Glomerular visceral epithelial cell (primary cell): ENCODE measurements at regions not wholly inside any gene's neighbourhood (a gene's known extent, or its start where the extent isn't known, plus 50 kb on each side); places are given as distances from the start of the nearest gene placed in this dataset.

Experiments
- DNase-seq: peaks from one replicate; pipeline ENCODE4 v3.0.0-alpha.2; 2016; ENCODE audit errors: extremely low spot score

GRCh38 chr9:79140751-79141150 is 431.0 kb upstream of the TLE4 start:
- no peak for DNase-seq

DNA sequence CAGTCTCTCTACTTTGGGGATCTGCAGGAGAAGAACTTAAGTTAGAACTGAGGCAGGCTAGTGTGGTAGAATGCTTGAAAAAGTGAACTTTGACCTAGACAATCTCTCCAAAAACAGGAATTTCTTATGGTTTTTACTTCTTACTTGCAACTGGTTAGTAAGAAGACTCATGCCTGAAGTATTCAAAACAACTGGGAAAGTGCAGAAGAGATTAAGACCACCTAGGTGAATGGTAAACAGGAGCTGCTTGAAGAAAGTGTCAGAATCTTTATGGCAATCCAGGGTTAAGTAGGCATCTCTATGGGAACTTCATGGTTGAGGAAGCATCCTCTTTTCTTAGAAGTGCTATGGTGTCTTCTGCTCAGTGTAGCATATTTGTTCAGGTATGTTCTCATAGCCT is 428.6 kb upstream of the TLE4 start:
- no peak for DNase-seq

DNA sequence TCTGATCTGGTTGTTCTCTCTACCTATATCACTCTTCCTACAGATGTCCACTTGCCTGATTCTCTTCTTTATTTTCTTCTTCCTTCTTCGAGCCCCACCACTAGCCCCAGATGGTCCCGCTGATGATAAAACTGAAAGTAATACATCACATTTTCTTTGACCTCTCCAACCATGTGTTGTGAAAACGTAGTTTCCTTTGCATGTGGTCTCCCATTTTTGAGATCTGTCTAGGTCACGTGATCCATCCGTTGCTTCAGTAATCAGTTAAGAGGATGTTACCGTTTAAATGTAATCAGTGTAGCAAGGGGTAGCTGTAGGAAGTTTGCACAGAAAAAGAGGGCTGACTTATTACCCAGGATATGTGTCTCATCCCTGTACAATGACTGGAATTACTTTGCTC is 426.3 kb upstream of the TLE4 start:
- DNase-seq = no peak

DNA sequence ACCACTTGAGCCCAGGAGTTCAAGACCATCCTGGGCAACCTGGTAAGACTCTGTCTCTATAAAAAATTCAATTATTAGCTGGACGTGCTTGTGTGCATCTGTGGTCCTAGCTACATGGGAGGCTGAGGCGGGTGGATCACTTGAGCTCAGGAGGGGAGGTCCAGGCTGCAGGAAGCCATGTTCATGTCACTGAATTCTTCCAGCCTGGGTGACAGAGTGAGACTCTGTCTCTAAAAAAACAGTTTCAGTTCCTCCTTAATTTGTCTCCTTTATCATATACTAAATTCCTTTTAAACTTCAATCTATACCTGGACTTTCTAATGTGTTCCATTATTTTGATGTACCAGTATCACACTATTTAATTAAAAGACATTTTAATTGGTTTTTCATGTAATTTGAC is 422.2 kb upstream of the TLE4 start:
- no peak for DNase-seq

DNA sequence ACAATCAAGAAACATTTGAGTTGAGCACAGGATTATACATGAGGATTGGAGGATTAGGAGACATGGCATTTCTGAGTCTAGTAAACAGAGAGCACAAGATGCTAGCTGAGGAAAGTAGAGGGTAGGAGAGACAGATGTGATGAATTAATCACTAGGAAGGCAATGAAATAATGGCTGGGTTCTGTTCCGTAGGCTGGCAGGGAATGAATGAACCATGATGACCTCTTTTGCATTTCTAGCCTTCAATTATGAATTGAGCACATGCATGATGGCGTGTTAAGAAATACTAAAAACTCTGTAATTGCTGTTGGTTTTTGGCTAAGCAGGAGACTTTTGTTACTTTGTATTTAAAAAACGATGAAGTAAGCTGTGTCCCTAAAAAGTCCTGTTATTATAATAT is 420.0 kb upstream of the TLE4 start:
- no peak for DNase-seq

DNA sequence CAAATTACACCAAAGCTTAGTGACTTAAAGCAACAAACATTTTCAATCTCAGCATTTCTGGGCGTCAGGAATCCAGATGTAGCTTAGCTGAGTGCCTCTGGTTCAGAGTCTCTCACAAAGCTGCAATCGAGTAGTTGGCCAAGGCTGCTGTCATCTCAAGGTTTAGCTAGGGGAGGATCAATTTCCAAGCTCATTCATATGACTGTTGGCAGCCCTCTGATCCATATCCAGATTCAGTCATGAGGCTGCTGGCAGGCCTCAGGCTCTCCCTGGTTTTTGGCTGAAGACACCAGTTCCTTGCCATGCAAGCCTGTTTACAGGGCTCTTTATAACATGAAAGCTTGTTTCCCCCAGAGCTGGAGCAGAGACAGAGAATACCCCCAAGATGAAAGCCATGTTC is 419.5 kb upstream of the TLE4 start:
- no peak for DNase-seq

DNA sequence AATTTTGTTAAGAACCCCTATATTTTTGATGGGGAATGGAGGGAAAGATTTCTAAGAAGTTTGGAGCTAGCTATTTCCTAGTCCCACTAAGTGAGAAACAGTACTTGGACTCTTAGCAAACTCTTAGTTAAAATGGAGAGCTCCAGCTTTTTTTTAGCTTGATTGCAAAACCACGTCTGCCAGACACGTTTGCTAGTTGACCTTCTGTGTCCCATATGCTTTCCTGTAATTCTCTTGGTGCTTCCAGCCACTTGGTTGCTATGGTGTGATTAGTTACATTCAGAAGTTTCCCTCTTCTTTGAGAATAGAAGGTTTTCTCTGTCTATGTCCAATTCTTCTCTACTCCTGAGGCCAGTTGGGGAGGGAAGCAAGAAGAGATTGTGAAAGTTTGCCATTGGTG is 417.0 kb upstream of the TLE4 start:
- DNase-seq = no peak

GRCh38 chr9:79155308-79155707 is 416.5 kb upstream of the TLE4 start:
- DNase-seq = no peak

- no peak for DNase-seq
Measured at GRCh38 chr9:79163544-79163943, 408.2 kb upstream of the TLE4 start.

DNA sequence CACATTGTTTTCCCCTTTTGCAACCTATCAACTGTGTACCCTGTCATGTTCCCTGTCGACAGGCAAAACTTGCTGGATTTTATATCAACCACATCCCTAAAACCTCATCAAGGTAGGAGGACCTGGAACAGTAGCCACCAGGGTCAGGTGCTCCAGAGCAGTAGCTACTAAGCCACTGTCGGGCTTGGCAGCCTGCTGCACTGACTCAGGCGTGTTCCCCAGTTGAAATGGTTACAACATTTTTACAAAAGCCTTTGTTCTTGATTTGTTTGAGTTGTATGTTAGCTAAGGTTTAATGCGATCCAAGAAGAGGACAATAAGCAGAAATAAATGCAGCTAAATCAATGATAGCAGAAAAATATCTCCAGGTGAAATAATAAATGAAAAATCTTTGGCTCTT is 407.4 kb upstream of the TLE4 start:
- DNase-seq = no peak

DNA sequence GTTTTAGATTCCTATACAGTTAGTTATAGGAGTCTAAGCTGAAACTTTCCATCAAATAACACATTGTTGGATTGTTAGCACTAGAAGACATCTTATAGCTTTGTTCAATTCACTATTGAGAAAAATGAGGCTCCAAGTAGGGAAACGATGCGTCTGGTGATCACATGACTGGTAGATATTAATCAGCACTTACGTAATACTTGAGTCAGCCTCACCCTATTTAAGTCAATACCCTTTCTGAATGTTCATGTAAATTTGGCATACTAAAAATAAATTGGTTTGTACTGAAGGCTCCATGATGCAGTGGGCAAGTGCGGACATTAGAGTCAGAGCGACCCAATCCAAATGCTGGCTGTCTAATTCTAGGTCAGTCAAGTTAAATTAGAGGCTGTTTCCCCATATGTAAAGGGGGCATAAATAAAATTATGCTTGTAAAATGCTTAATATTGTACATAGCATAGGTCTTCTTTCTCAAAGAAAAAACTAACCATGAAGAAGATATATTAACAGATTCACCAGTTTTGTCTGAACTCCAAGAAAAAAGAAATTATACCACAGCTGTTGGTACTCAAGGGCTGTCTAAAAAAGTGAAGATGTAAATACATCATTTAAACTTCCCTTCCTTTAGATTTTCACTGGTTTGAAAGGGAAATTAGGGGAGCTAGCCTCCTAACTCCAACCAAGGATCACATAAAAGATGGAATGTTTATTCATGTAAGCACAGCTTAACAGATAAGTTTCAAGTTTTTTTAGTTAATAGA is 406.6 kb upstream of the TLE4 start:
- DNase-seq = no peak

DNA sequence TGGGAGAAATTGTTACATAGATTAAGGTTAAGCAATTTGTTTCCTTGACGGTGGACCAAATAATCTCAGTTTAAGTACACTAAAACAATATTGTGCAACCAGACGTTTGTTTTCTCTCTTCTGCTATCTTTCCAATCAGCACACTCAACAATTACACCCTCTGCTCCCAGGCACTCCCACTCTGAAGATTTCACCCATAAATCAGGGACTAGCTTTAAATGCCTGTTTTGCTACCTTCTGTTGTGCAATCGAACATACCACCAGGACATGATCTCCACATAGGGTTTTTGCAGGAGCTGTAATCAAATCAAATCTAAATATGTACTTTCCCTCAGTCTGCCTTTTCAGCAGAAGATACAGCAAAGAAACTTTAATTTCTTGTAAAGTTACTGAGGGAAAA is 405.8 kb upstream of the TLE4 start:
- no peak for DNase-seq

GRCh38 chr9:79170643-79171042 is 401.1 kb upstream of the TLE4 start:
- DNase-seq = no peak

DNA sequence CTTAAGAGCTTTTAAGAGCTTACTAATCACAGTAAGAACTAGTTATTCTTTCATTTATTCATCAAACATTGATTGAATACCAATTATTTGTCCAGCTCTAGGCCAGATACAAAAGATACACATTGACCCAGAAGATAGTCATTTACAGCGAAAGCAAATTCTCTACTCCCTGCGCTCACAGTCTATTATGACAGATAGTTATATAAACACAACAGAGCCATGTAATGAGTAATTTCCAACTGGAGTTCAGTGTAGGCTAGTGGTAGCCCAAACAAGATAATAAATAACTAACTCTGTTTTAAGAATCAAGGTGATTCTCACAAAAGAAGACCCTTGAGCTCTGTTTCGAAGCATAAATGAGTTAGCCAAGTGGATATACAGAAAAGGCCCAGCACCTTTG is 397.8 kb upstream of the TLE4 start:
- no peak for DNase-seq

- DNase-seq = no peak
Measured at GRCh38 chr9:79176014-79176697, 395.6 kb upstream of the TLE4 start.

DNA sequence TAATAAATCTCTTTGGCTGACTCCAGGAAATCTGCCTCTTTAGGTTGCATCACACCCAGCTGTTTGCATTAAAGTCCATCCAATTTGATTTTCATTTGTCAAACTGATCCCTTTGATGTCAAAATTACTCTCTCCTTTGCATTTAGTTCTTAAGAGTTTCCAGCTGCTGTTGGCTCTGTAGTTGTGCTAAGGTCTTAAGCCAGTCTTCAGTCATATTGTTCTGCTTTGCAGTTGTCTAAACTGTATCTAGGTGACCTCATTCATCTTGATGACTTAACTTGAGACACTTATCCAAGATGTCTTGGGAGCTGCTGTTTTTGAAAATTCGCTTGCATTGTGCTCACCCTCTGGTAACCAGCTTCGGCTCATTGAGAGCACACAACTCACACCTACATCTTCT is 386.9 kb upstream of the TLE4 start:
- no peak for DNase-seq

DNA sequence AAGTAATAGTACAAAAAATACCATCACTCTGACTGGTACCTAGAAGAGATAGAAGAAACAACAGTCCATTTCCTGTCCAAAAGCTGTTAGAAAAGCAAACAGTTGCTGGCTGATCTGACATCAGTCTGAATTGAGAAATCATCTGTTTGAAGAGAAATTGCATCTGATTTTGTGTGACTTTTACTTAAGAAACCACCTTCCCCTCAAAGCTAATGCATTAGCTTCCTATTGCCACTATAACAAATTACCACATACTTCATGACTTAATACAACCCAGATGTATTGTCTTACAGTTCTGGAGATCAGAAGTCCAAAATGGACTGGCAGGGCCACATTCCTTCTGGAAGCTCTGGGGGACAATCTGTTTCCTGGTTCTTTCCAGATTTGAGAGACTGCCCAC is 385.9 kb upstream of the TLE4 start:
- no peak for DNase-seq

GRCh38 chr9:79189511-79189924 is 382.2 kb upstream of the TLE4 start:
- DNase-seq = peak; percentile 85

DNA sequence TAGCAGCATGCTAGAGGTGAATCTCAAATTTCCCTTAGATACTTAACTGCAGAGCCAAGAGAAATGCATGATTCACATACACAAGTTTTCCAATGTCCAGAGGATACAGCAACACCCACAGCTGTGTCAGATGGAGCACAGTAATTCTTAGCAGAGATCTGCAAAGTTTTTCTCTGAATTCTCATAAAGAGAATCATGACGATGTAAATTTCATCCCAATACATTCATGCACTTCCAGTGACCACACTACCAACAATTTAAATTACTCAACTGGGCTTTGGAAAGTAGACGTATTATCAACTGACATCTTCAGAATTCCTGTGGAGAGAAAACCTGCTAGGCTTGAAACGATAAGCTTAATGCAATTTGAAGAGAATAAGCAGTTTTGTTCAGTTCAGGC is 378.8 kb upstream of the TLE4 start:
- DNase-seq = no peak

GRCh38 chr9:79193501-79194223 is 378.1 kb upstream of the TLE4 start:
- no peak for DNase-seq

DNA sequence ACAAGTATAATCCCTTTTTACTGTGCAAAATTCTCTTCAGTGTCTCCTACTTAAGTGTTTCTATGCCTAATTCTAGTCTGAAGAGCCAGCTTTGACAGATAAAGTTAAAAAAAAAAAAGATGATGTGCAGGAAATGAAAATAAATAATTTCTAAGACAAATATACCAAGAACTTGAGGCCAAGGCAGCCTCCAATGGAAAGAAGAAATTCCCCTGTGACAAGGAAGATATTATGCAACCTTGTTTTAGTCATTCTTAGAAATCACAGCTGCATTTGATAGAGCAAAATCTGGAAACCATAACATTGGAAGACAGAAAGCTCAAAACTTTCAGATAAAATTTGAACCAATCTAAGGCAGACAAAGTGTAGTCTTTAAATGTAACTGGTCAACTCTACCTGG is 375.9 kb upstream of the TLE4 start:
- DNase-seq = peak; percentile 16

DNA sequence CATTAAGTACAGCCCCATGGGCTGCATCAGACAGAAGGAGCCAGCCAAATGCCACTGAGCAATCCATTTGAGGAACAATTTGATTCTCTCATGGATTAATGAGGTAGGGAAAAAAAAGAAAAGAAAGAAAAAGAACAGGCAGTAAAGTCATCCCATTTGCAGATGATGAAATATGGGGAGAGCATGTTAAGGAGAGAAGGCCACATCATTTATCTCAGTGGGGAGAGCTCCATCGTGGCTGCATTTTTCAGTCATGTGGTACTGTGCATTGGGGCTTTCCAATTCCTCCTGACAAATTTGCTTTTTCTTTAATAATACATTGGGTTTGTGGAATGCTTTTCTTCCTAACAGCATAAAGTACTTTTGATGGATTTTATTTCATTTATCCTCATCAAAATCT is 375.2 kb upstream of the TLE4 start:
- DNase-seq = no peak

DNA sequence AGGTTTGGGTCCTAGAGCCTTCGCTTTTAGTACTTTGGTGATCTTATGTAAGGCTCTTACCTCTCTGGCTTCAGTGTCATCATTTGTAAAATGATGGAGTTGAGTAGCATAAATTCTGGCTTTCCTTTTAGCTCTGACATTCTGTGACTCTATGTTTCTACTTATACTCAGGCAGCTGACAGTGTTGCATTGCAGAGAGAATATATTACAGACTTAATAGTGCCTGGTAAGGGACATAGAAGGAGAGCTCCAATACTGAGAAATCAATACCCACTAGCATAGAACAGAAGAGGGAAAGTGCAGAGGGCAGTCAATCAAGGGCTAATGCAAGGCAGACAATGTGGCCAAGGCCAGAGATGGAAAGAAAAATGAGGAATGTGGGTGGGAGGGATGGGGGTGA is 371.4 kb upstream of the TLE4 start:
- DNase-seq = no peak
